ENCODE measurements at regions not wholly inside any gene's neighbourhood (a gene's known extent, or its start where the extent isn't known, plus 50 kb on each side); places are given as distances from the start of the nearest gene placed in this dataset.
"Not testable (repeated sequence)": the region's sequence is repeated elsewhere in the genome, so short reads cannot be mapped to it uniquely, and the experiment has no call there.

DNA sequence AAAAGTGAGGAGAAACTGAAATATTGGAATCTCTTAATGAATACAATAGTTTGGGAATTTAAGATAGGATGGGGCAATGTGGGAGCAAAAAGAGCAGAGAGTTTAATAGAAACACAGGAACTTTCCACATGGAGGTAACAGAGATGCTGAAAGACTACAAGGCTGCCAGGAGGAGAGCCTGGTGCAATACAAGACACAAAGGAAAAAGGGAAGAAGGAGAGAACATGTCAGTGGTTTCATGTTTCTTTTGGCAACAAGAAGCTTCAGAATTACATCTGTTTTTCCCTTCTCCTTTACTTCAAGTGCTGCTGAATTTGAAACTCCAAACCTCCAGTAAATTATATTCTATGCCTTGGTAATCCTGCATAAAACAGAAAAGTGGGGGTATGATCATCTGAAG is 474.3 kb downstream of the FAT4 start:
- no peak overlapping the region for H3K27ac ChIP-seq
- no peaks in the 10 kb centered on the region for H3K36me3 ChIP-seq
- no peaks in the 10 kb centered on the region for H3K9me3 ChIP-seq (ENCODE audit: severe bottlenecking)
- no peaks in the 10 kb centered on the region for H3K27me3 ChIP-seq (ENCODE audit: insufficient read depth, low read depth, severe bottlenecking)
- TF ChIP-seq, protein P1, sequence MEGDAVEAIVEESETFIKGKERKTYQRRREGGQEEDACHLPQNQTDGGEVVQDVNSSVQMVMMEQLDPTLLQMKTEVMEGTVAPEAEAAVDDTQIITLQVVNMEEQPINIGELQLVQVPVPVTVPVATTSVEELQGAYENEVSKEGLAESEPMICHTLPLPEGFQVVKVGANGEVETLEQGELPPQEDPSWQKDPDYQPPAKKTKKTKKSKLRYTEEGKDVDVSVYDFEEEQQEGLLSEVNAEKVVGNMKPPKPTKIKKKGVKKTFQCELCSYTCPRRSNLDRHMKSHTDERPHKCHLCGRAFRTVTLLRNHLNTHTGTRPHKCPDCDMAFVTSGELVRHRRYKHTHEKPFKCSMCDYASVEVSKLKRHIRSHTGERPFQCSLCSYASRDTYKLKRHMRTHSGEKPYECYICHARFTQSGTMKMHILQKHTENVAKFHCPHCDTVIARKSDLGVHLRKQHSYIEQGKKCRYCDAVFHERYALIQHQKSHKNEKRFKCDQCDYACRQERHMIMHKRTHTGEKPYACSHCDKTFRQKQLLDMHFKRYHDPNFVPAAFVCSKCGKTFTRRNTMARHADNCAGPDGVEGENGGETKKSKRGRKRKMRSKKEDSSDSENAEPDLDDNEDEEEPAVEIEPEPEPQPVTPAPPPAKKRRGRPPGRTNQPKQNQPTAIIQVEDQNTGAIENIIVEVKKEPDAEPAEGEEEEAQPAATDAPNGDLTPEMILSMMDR (IDR thresholded peaks at IDR 0.05; ENCODE audit: low read depth, low read length) = no peak
- DNase-seq = no peak
- no peak overlapping the region for H3K4me3 ChIP-seq (ENCODE audit: low read depth, low read length)

DNA sequence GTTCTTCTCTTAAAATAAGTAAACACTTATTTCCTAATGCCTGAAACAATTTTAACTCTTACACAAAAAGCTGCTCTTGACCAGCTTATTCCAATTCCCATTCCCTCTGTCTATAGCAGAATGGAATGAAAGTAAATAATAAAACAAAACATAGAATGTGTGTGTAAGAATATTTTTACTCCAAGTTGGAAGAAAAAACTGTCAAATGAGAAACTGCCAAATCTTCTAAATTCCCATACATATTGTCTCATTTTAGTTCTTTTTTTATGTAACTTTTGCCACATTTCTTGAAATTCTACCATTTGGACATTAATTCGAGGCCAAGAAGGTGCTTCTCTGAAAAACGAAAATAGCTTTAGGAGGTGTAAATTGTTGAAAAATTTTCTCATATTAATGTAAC is 477.1 kb downstream of the FAT4 start:
- TF ChIP-seq, protein P1 (IDR thresholded peaks at IDR 0.05; ENCODE audit: low read depth, low read length) = no peak
- no peak for DNase-seq
- no peaks in the 10 kb centered on the region for H3K9me3 ChIP-seq (ENCODE audit: severe bottlenecking)
- no peaks in the 10 kb centered on the region for H3K36me3 ChIP-seq
- no peaks in the 10 kb centered on the region for H3K27me3 ChIP-seq (ENCODE audit: insufficient read depth, low read depth, severe bottlenecking)
- no peak overlapping the region for H3K4me3 ChIP-seq (ENCODE audit: low read depth, low read length)
- no peak overlapping the region for H3K27ac ChIP-seq

DNA sequence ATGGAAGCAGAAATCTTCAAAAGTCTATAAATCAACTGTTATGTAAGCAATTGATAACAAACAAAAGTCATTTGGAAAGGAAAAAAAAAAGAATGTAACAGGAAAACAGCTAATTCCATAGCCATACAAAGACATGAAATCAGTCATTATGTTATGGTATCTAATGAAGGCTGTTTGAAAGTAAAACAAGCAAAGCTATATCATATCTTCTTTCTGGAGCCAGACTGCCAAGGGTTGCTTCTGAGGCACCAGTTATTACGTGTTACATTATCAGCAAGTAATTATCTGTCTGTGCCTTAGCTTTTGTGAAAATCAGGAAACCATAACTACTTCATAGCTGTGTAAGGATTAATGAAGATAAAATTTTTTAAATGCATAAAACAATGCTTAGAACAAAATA is 480.2 kb downstream of the FAT4 start:
- Histone ChIP-seq H3K36me3 (no peaks in the 10 kb centered on the region), H3K27ac (no peak overlapping the region), H3K27me3 (ENCODE audit: insufficient read depth, low read depth, severe bottlenecking) (no peaks in the 10 kb centered on the region), H3K9me3 (ENCODE audit: severe bottlenecking) (no peaks in the 10 kb centered on the region), H3K4me3 (ENCODE audit: low read depth, low read length) (no peak overlapping the region)
- TF ChIP-seq, protein P1 (IDR thresholded peaks at IDR 0.05; ENCODE audit: low read depth, low read length) = no peak
- DNase-seq = no peak

- Histone ChIP-seq H3K36me3 (no peaks in the 10 kb centered on the region), H3K4me3 (ENCODE audit: low read depth, low read length) (no peak overlapping the region), H3K27ac (no peak overlapping the region), H3K9me3 (ENCODE audit: severe bottlenecking) (no peaks in the 10 kb centered on the region), H3K27me3 (ENCODE audit: insufficient read depth, low read depth, severe bottlenecking) (no peaks in the 10 kb centered on the region)
- TF ChIP-seq, protein P1 (IDR thresholded peaks at IDR 0.05; ENCODE audit: low read depth, low read length) = no peak
- no peak for DNase-seq
These were observed 481.4 kb downstream of the FAT4 start for GRCh38 chr4:125796138-125796537.

DNA sequence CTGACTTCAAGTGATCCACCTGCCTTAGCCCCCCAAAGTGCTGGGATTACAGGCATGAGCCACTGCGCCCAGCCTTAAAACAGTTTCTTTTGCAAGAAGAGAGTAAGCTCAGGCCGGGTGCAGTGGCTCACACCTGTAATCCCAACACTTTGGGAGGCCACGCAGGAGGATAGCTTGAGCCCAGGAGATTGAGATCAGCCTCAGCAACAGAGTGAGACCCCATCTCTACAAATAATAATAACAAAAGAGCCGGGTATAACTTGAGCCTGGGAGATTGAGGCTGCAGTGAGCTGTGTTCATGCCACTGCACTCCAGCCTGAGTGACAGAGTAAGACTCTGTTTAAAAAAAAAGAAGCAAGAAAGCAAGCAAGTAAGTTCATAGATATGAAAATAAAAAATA is 482.9 kb downstream of the FAT4 start:
- not testable (repeated sequence) for H3K27ac ChIP-seq

DNA sequence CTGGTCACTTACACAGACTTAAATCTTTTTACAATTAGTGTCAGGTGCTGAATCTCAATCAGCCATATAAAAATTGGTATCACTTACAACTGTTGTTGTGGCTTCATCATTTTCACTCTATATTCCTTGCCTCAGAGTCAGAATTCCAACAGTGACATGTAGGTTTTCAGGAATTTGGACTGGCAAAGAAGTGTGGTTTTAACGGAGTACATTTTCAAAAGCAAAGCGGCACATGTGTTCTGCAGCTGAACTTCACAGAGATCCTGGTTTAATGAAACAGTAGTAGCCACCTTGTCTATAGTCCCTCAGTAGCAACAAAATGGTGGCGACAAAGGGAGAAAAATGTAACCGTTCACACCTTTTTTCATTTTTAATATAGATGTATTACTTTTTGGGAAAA is 486.6 kb downstream of the FAT4 start:
- no peak overlapping the region for H3K4me3 ChIP-seq (ENCODE audit: low read depth, low read length)

More for the DNA sequence above, 482.9 kb downstream of the FAT4 start:
- not testable (repeated sequence) for H3K9me3 ChIP-seq (ENCODE audit: severe bottlenecking); H3K27me3 ChIP-seq (ENCODE audit: insufficient read depth, low read depth, severe bottlenecking); H3K4me3 ChIP-seq (ENCODE audit: low read depth, low read length); H3K36me3 ChIP-seq; DNase-seq

More for the DNA sequence above, 486.6 kb downstream of the FAT4 start:
- no peaks in the 10 kb centered on the region for H3K27me3 ChIP-seq (ENCODE audit: insufficient read depth, low read depth, severe bottlenecking)
- no peaks in the 10 kb centered on the region for H3K9me3 ChIP-seq (ENCODE audit: severe bottlenecking)
- no peak overlapping the region for H3K27ac ChIP-seq
- H3K36me3 ChIP-seq = no peaks in the 10 kb centered on the region
- DNase-seq = no peak
- TF ChIP-seq, protein P1 (IDR thresholded peaks at IDR 0.05; ENCODE audit: low read depth, low read length) = no peak
